HCT116 (cell line): ENCODE measurements at regions not wholly inside any gene's neighbourhood (a gene's known extent, or its start where the extent isn't known, plus 50 kb on each side); places are given as distances from the start of the nearest gene placed in this dataset.

Experiments used
- ATAC-seq: fragments of 200-7000 bp; cut with Tn5 transposase; 2 replicates; pipeline ENCODE4 v1.9.1; 2020; ENCODE audit warnings: mild to moderate bottlenecking, moderate library complexity
- BruUV-seq: library from RNA; stranded (reverse); fragments of 400-500 nt; replicated peaks from 2 replicates; lab custom pipeline; 2021; lab: Mats Ljungman, UMichigan
- CTCF ChIA-PET: fragments of 300-600 bp; sonication (Branson Sonifier 250); formaldehyde crosslinking; loops from one replicate; lab custom pipeline; 2021; ENCODE audit warnings: antibody characterized with exemption; lab: Charles Lee
- POLR2A ChIA-PET: fragments of 300-600, 350-600 bp; sonication (Branson Sonifier 250); formaldehyde crosslinking; loops from one replicate; lab custom pipeline; 2021; ENCODE audit warnings: antibody characterized with exemption; lab: Charles Lee
- RAD21 ChIA-PET, 2 experiments: fragments of 300-600 bp; sonication (Branson Sonifier 250); formaldehyde crosslinking; loops; one replicate each; lab custom pipeline; 2023; ENCODE audit warnings: low total read pairs in 2 of 2; ENCODE audit not compliant: uncharacterized antibody in 2 of 2, unreplicated experiment in 2 of 2, low non-redundant PET in 1 of 2; lab: Charles Lee
- DNase-seq: peaks from one replicate; pipeline ENCODE4 v3.0.0-alpha.2; 2010; ENCODE audit warnings: low read depth, low spot score
- H2AFZ ChIP-seq: fragments of 200-600 bp; shearing (Covaris generic), sonication (generic); 2 replicates; pipeline ENCODE4 v1.6.1; 2017; ENCODE audit warnings: low read depth, mixed run types, mixed read lengths, antibody characterized with exemption, low read length; ENCODE audit not compliant: poor library complexity, severe bottlenecking
- H3K27ac ChIP-seq: 2 replicates; pipeline ENCODE4 v1.5.1; 2012; ENCODE audit warnings: low read depth, low read length
- H3K27me3 ChIP-seq: fragments of 200-600 bp; sonication (generic); 2 replicates; pipeline ENCODE4 v1.6.1; 2016; ENCODE audit warnings: mixed run types, low read length, mixed read lengths; ENCODE audit not compliant: insufficient read depth
- H3K36me3 ChIP-seq, 2 experiments: fragments of 200-500 bp in 1 of 2; fragments of 200-600 bp in 1 of 2; sonication (Bioruptor generic) in 1 of 2; sonication (generic) in 1 of 2; 2 replicates each; pipeline versions ENCODE4 v1.5.1 to v1.6.1; 2014 to 2016; ENCODE audit warnings: low read length in 2 of 2, inconsistent platforms in 1 of 2, mixed read lengths in 1 of 2, mixed run types in 1 of 2; ENCODE audit not compliant: insufficient read depth in 2 of 2, control insufficient read depth in 1 of 2
- H3K4me1 ChIP-seq, 2 experiments: fragments of 200-600 bp in 1 of 2; sonication (generic) in 1 of 2; 2 replicates each; pipeline versions ENCODE4 v1.5.1 to v1.6.1; 2012 to 2017; ENCODE audit warnings: low read length in 2 of 2, inconsistent platforms in 1 of 2, mild to moderate bottlenecking in 1 of 2, mixed read lengths in 1 of 2, mixed run types in 1 of 2, moderate library complexity in 1 of 2; ENCODE audit not compliant: insufficient read depth in 2 of 2, control insufficient read depth in 1 of 2
- H3K4me2 ChIP-seq: fragments of 200-600 bp; sonication (generic); 2 replicates; pipeline ENCODE4 v1.6.1; 2017; ENCODE audit warnings: mixed run types, low read length, mixed read lengths
- H3K4me3 ChIP-seq, 2 experiments: fragments of 200-600 bp in 1 of 2; sonication (generic) in 1 of 2; replicated peaks in 1 of 2; 2 replicates each; pipeline ENCODE4 v1.5.1; 2011 to 2016; ENCODE audit warnings: low read length in 2 of 2, control low read depth in 1 of 2, low read depth in 1 of 2, mild to moderate bottlenecking in 1 of 2, mixed read lengths in 1 of 2, mixed run types in 1 of 2
- H3K79me2 ChIP-seq: fragments of 200-600 bp; sonication (generic); 2 replicates; pipeline ENCODE4 v1.6.1; 2017; ENCODE audit warnings: mild to moderate bottlenecking, mixed run types, low read length, moderate library complexity, mixed read lengths; ENCODE audit not compliant: insufficient read depth
- H3K9ac ChIP-seq: fragments of 200-600 bp; sonication (generic); 2 replicates; pipeline ENCODE4 v1.6.1; 2016; ENCODE audit warnings: low read length, mixed read lengths
- H3K9me2 ChIP-seq: fragments of 200-600 bp; sonication (generic), shearing (Covaris generic); 2 replicates; pipeline ENCODE4 v1.6.1; 2017; ENCODE audit warnings: mixed run types, mild to moderate bottlenecking, moderate library complexity; ENCODE audit not compliant: insufficient read depth
- H3K9me3 ChIP-seq, 2 experiments: fragments of 200-500 bp in 1 of 2; fragments of 200-600 bp in 1 of 2; sonication (Bioruptor generic) in 1 of 2; sonication (generic) in 1 of 2; 2 replicates each; pipeline ENCODE4 v1.6.1; 2014 to 2017; ENCODE audit warnings: low read length in 2 of 2, mixed read lengths in 2 of 2, inconsistent platforms in 1 of 2, low read depth in 1 of 2, mild to moderate bottlenecking in 1 of 2, mixed run types in 1 of 2, moderate library complexity in 1 of 2; ENCODE audit not compliant: control insufficient read depth in 1 of 2, insufficient read depth in 1 of 2
- H4K20me1 ChIP-seq: fragments of 200-600 bp; sonication (generic), shearing (Covaris generic); 2 replicates; pipeline ENCODE4 v1.6.1; 2017; ENCODE audit warnings: mixed run types, mild to moderate bottlenecking, moderate library complexity; ENCODE audit not compliant: insufficient read depth
- CBX3 ChIP-seq: IDR thresholded peaks from 2 replicates; pipeline ENCODE4 v1.6.1; 2012; ENCODE audit warnings: low read depth
- ELF1 ChIP-seq: IDR thresholded peaks from 2 replicates; pipeline ENCODE4 v1.6.1; 2012; ENCODE audit warnings: low read depth, borderline replicate concordance
- EZH2 ChIP-seq: fragments of 200-600 bp; sonication (generic); IDR thresholded peaks from 2 replicates; pipeline ENCODE4 v1.6.1; 2017; ENCODE audit warnings: antibody characterized with exemption, mixed run types
- EZH2phosphoT487 ChIP-seq: fragments of 200-600 bp; IDR thresholded peaks from 2 replicates; pipeline ENCODE4 v1.6.1; 2018; ENCODE audit warnings: antibody characterized with exemption, borderline replicate concordance
- FOSL1 ChIP-seq: IDR thresholded peaks from 2 replicates; pipeline ENCODE4 v1.6.1; 2012; ENCODE audit warnings: low read depth
- JUND ChIP-seq: IDR thresholded peaks from 2 replicates; pipeline ENCODE4 v1.6.1; 2012
- POLR2A ChIP-seq: IDR thresholded peaks from 2 replicates; pipeline ENCODE4 v1.7.0; 2011; ENCODE audit warnings: borderline replicate concordance; ENCODE audit not compliant: insufficient read depth, insufficient read length; ENCODE audit errors: extremely low read depth
- SIN3A ChIP-seq: IDR thresholded peaks from 2 replicates; pipeline ENCODE4 v1.6.1; 2012; ENCODE audit warnings: low read depth
- SP1 ChIP-seq: IDR thresholded peaks from 2 replicates; pipeline ENCODE4 v1.6.1; 2012; ENCODE audit warnings: low read depth
- SRF ChIP-seq: IDR thresholded peaks from 2 replicates; pipeline ENCODE4 v1.6.1; 2012; ENCODE audit warnings: low read depth
- TCF7L2 ChIP-seq: IDR thresholded peaks from 2 replicates; pipeline ENCODE4 v1.7.0; 2011; ENCODE audit warnings: borderline replicate concordance, inconsistent platforms; ENCODE audit not compliant: insufficient read depth, insufficient read length; ENCODE audit errors: extremely low read depth
- YY1 ChIP-seq: IDR thresholded peaks from 2 replicates; pipeline ENCODE4 v1.6.1; 2011; ENCODE audit warnings: low read length, low read depth, moderate library complexity, mild to moderate bottlenecking; ENCODE audit not compliant: insufficient replicate concordance; ENCODE audit errors: extremely low read depth
- ZNF274 ChIP-seq: fragments of 200-500 bp; sonication (Bioruptor generic); IDR thresholded peaks from 2 replicates; pipeline ENCODE4 v1.6.1; 2014; ENCODE audit warnings: mild to moderate bottlenecking, low read depth, low read length, inconsistent platforms
- intact Hi-C: fragments of 100-400 bp; cut with micrococcal nuclease; formaldehyde crosslinking; loops from 2 replicates; pipeline ENCODE4 v1.10.0; 2022
- TF ChIP-seq, protein P1 (sequence below), 3 experiments: fragments of 200-600 bp in 1 of 3; sonication (generic) in 1 of 3; IDR thresholded peaks in 2 of 3; conservative IDR thresholded peaks in 1 of 3; 2 replicates each; pipeline ENCODE4 v1.5.1; 2012 to 2017; ENCODE audit warnings: low read depth in 2 of 3, low read length in 2 of 3, antibody characterized with exemption in 1 of 3, borderline replicate concordance in 1 of 3, control low read depth in 1 of 3, mild to moderate bottlenecking in 1 of 3, mixed read lengths in 1 of 3, mixed run types in 1 of 3, moderate library complexity in 1 of 3; ENCODE audit not compliant: insufficient read depth in 1 of 3
- TF ChIP-seq, protein P2 (sequence below): IDR thresholded peaks from 2 replicates; pipeline ENCODE4 v1.6.1; 2012
- TF ChIP-seq, protein P3 (sequence below): IDR thresholded peaks from 2 replicates; pipeline ENCODE4 v1.6.1; 2012; ENCODE audit warnings: low read depth
- TF ChIP-seq, protein P4 (sequence below): IDR thresholded peaks from 2 replicates; pipeline ENCODE4 v1.6.1; 2011; ENCODE audit warnings: mild to moderate bottlenecking, low read length, moderate library complexity; ENCODE audit not compliant: insufficient replicate concordance; ENCODE audit errors: extremely low read depth
- TF ChIP-seq, protein P5 (sequence below): IDR thresholded peaks from 2 replicates; pipeline ENCODE4 v1.6.1; 2012

DNA sequence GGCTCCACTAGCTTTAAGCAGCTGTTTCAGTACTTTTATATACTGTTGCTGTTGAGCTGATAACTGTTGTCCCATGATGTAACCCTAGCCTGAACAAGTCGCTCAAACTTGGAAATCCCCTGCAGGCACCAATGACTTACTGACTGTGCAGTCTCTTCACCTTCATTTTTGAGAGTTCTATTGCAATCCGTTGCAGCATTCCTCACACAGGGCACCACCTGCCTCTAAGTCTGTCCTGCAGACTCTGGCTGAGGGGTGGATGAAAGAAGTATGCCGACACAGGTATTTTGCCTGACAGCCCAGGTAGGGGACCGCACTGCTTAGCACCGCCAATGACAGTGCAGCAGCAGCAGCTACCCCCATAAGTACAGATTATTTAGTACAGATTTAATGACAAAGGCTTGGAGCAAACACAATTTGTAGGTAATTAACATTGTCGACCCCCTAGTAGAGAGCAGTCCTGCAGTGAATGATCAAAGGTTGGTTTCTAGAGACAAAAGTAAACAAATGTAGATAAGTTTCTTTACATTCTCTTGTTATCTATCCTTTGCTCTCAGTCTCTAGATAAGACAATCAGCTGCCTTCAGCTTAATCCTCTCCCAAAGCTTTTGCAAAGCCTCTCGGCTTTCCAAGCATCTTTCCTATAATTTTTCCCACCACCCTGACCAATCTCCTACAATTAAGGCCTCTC, 205.0 kb downstream of the PABPC4L start:
- no peaks in the 10 kb centered on the region for H3K4me1 ChIP-seq
- no peak for DNase-seq
- no peaks in the 10 kb centered on the region for H3K9me3 ChIP-seq
- POLR2A ChIA-PET: no interaction called here
- no peaks in the 10 kb centered on the region for H4K20me1 ChIP-seq
- intact Hi-C loops: no loop called here
- RAD21 ChIA-PET: no interaction called here
- CTCF ChIA-PET: no interaction called here
- no peak for ATAC-seq
- no peaks in the 10 kb centered on the region for H3K27me3 ChIP-seq
- H3K4me2 ChIP-seq: no peak overlapping the region
- no peaks in the 10 kb centered on the region for H3K9me2 ChIP-seq
- no peaks in the 10 kb centered on the region for H3K36me3 ChIP-seq
- H3K9ac ChIP-seq: no peak overlapping the region
- H3K27ac ChIP-seq: no peak overlapping the region
- BruUV-seq: no TSS peak
- H3K4me3 ChIP-seq: no peak overlapping the region
- no peaks in the 10 kb centered on the region for H3K79me2 ChIP-seq
- TF ChIP-seq TCF7L2: no peak
- TF ChIP-seq, protein P1, sequence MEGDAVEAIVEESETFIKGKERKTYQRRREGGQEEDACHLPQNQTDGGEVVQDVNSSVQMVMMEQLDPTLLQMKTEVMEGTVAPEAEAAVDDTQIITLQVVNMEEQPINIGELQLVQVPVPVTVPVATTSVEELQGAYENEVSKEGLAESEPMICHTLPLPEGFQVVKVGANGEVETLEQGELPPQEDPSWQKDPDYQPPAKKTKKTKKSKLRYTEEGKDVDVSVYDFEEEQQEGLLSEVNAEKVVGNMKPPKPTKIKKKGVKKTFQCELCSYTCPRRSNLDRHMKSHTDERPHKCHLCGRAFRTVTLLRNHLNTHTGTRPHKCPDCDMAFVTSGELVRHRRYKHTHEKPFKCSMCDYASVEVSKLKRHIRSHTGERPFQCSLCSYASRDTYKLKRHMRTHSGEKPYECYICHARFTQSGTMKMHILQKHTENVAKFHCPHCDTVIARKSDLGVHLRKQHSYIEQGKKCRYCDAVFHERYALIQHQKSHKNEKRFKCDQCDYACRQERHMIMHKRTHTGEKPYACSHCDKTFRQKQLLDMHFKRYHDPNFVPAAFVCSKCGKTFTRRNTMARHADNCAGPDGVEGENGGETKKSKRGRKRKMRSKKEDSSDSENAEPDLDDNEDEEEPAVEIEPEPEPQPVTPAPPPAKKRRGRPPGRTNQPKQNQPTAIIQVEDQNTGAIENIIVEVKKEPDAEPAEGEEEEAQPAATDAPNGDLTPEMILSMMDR (IDR thresholded peaks at IDR 0.05 in 2 of 3, conservative IDR thresholded peaks at IDR 0.05 in 1 of 3; ENCODE audit: borderline replicate concordance in 1 of 3, insufficient read depth in 1 of 3, low read depth in 2 of 3, low read length in 2 of 3): no peak
- no peak for TF ChIP-seq FOSL1
- TF ChIP-seq POLR2A: no peak
- TF ChIP-seq, protein P2, sequence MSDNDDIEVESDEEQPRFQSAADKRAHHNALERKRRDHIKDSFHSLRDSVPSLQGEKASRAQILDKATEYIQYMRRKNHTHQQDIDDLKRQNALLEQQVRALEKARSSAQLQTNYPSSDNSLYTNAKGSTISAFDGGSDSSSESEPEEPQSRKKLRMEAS: no peak
- TF ChIP-seq, protein P3, sequence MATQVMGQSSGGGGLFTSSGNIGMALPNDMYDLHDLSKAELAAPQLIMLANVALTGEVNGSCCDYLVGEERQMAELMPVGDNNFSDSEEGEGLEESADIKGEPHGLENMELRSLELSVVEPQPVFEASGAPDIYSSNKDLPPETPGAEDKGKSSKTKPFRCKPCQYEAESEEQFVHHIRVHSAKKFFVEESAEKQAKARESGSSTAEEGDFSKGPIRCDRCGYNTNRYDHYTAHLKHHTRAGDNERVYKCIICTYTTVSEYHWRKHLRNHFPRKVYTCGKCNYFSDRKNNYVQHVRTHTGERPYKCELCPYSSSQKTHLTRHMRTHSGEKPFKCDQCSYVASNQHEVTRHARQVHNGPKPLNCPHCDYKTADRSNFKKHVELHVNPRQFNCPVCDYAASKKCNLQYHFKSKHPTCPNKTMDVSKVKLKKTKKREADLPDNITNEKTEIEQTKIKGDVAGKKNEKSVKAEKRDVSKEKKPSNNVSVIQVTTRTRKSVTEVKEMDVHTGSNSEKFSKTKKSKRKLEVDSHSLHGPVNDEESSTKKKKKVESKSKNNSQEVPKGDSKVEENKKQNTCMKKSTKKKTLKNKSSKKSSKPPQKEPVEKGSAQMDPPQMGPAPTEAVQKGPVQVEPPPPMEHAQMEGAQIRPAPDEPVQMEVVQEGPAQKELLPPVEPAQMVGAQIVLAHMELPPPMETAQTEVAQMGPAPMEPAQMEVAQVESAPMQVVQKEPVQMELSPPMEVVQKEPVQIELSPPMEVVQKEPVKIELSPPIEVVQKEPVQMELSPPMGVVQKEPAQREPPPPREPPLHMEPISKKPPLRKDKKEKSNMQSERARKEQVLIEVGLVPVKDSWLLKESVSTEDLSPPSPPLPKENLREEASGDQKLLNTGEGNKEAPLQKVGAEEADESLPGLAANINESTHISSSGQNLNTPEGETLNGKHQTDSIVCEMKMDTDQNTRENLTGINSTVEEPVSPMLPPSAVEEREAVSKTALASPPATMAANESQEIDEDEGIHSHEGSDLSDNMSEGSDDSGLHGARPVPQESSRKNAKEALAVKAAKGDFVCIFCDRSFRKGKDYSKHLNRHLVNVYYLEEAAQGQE: no peak
- no peak for TF ChIP-seq YY1
- TF ChIP-seq EZH2phosphoT487: no peak
- TF ChIP-seq JUND: no peak
- no peak for TF ChIP-seq CBX3
- TF ChIP-seq ZNF274: no peak
- TF ChIP-seq ELF1: no peak
- TF ChIP-seq, protein P4, sequence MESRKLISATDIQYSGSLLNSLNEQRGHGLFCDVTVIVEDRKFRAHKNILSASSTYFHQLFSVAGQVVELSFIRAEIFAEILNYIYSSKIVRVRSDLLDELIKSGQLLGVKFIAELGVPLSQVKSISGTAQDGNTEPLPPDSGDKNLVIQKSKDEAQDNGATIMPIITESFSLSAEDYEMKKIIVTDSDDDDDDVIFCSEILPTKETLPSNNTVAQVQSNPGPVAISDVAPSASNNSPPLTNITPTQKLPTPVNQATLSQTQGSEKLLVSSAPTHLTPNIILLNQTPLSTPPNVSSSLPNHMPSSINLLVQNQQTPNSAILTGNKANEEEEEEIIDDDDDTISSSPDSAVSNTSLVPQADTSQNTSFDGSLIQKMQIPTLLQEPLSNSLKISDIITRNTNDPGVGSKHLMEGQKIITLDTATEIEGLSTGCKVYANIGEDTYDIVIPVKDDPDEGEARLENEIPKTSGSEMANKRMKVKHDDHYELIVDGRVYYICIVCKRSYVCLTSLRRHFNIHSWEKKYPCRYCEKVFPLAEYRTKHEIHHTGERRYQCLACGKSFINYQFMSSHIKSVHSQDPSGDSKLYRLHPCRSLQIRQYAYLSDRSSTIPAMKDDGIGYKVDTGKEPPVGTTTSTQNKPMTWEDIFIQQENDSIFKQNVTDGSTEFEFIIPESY: no peak
- TF ChIP-seq, protein P5, sequence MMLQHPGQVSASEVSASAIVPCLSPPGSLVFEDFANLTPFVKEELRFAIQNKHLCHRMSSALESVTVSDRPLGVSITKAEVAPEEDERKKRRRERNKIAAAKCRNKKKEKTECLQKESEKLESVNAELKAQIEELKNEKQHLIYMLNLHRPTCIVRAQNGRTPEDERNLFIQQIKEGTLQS: no peak
- TF ChIP-seq EZH2: no peak
- no peak for TF ChIP-seq SP1
- no peak for TF ChIP-seq SRF
- no peak for TF ChIP-seq SIN3A
- H2AFZ ChIP-seq: no peak overlapping the region
